HL-60 (cell line): ENCODE measurements at regions not wholly inside any gene's neighbourhood (a gene's known extent, or its start where the extent isn't known, plus 50 kb on each side); places are given as distances from the start of the nearest gene placed in this dataset.

Experiments
- CTCF ChIP-seq: IDR thresholded peaks from one replicate; pipeline ENCODE4 v1.5.1; 2011; ENCODE audit warnings: low read length, control low read depth, inconsistent platforms; ENCODE audit not compliant: insufficient read depth
- POLR2AphosphoS5 ChIP-seq: IDR thresholded peaks from 2 replicates; pipeline ENCODE4 v1.6.1; 2012; ENCODE audit warnings: low read depth
- SPI1 ChIP-seq: IDR thresholded peaks from 2 replicates; pipeline ENCODE4 v1.6.1; 2012; ENCODE audit warnings: low read depth, mild to moderate bottlenecking, borderline replicate concordance

GRCh38 chr12:39188689-39189088, 254.2 kb downstream of the KIF21A start:
- TF ChIP-seq CTCF (no peak), POLR2AphosphoS5 (no peak), SPI1 (no peak)
